Erythroblast (primary cell): ENCODE measurements at regions not wholly inside any gene's neighbourhood (a gene's known extent, or its start where the extent isn't known, plus 50 kb on each side); places are given as distances from the start of the nearest gene placed in this dataset.

Experiments
- GATA1 ChIP-seq: IDR thresholded peaks from 2 replicates; pipeline ENCODE4 v1.6.1; 2011; ENCODE audit warnings: low read depth, mild to moderate bottlenecking, control low read depth, low read length, moderate library complexity
- POLR2A ChIP-seq: IDR thresholded peaks from 2 replicates; pipeline ENCODE4 v1.6.1; 2011; ENCODE audit warnings: mild to moderate bottlenecking, low read length

DNA sequence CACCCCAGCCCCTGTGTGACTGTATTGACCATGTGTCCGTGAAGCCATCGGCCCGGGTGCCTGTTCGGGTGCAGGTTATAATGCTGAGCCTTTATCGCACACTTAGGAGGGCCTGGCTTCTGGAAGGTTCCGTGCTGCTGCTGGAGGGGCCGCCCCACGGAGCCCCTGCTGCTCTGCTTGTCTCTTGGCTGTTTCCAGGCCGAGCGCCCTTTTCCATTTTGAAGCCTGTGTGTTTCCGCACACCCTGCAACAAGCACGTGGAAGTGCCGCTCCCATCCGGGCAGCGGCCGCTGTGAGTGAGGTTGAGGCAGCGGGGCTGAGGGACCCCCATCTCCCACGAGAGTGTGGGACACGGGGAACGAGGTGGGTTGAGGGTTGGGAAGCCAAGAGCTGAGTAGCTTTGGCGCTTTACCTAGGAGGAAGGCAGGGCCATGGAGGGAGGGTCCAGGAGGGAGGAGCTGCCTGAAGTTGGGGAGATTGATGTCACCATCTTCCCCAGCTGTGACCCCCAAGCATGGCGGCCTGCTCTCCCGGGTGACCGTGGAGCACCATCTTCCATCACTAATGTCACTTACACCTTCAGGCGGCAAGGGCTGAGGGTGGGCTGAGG is 200.1 kb upstream of the GSE1 start:
- TF ChIP-seq POLR2A: no peak
- no peak for TF ChIP-seq GATA1
